ENCODE measurements at regions not wholly inside any gene's neighbourhood (a gene's known extent, or its start where the extent isn't known, plus 50 kb on each side); places are given as distances from the start of the nearest gene placed in this dataset.
A peak's percentile ranks its signal among the peaks of the same experiment; 100 is the strongest.
"Not testable (repeated sequence)": the region's sequence is repeated elsewhere in the genome, so short reads cannot be mapped to it uniquely, and the experiment has no call there.

- DNase-seq (ENCODE audit: low spot score), result no peak
Measured at GRCh38 chr12:65684906-65685305, 139.4 kb upstream of the HMGA2 start.

- DNase-seq (ENCODE audit: low spot score), result peak; percentile 40
Measured at GRCh38 chr12:65685514-65685913, 138.8 kb upstream of the HMGA2 start.

GRCh38 chr12:65689508-65689907 lies 134.8 kb upstream of the HMGA2 start:
- DNase-seq (ENCODE audit: low spot score), result no peak

GRCh38 chr12:65690477-65690876 lies 133.8 kb upstream of the HMGA2 start:
- no peak for DNase-seq (ENCODE audit: low spot score)

GRCh38 chr12:65694130-65694529 lies 130.2 kb upstream of the HMGA2 start:
- DNase-seq (ENCODE audit: low spot score), result no peak

- no peak for DNase-seq (ENCODE audit: low spot score)
Measured at GRCh38 chr12:65695113-65695865, 129.0 kb upstream of the HMGA2 start.

- no peak for DNase-seq (ENCODE audit: low spot score)
Measured at GRCh38 chr12:65696227-65696626, 128.1 kb upstream of the HMGA2 start.

GRCh38 chr12:65699251-65699650 lies 125.0 kb upstream of the HMGA2 start:
- DNase-seq (ENCODE audit: low spot score), result no peak

- DNase-seq (ENCODE audit: low spot score), result no peak
Measured at GRCh38 chr12:65703176-65703575, 121.1 kb upstream of the HMGA2 start.

- no peak for DNase-seq (ENCODE audit: low spot score)
Measured at GRCh38 chr12:65705380-65705876, 118.9 kb upstream of the HMGA2 start.

GRCh38 chr12:65707051-65707450 lies 117.2 kb upstream of the HMGA2 start:
- DNase-seq (ENCODE audit: low spot score), result no peak

GRCh38 chr12:65712260-65713004 lies 111.9 kb upstream of the HMGA2 start:
- DNase-seq (ENCODE audit: low spot score), result no peak

- peak; percentile 14 for DNase-seq (ENCODE audit: low spot score)
Measured at GRCh38 chr12:65715961-65716360, 108.3 kb upstream of the HMGA2 start.

GRCh38 chr12:65720136-65721130 lies 103.8 kb upstream of the HMGA2 start:
- no peak for DNase-seq (ENCODE audit: low spot score)

GRCh38 chr12:65721541-65722190 lies 102.6 kb upstream of the HMGA2 start:
- no peak for DNase-seq (ENCODE audit: low spot score)

- DNase-seq (ENCODE audit: low spot score), result no peak
Measured at GRCh38 chr12:65725376-65725775, 98.9 kb upstream of the HMGA2 start.

- DNase-seq (ENCODE audit: low spot score), result no peak
Measured at GRCh38 chr12:65728455-65728847, 95.8 kb upstream of the HMGA2 start.

GRCh38 chr12:65728848-65729793 lies 95.2 kb upstream of the HMGA2 start:
- DNase-seq (ENCODE audit: low spot score), result peak; percentile 70

GRCh38 chr12:65731771-65732170 lies 92.5 kb upstream of the HMGA2 start:
- no peak for DNase-seq (ENCODE audit: low spot score)

- not testable (repeated sequence) for DNase-seq (ENCODE audit: low spot score)
Measured at GRCh38 chr12:65733643-65734042, 90.6 kb upstream of the HMGA2 start.
